ENCODE measurements at regions not wholly inside any gene's neighbourhood (a gene's known extent, or its start where the extent isn't known, plus 50 kb on each side); places are given as distances from the start of the nearest gene placed in this dataset.

- no peaks in the 10 kb centered on the region for H3K9me3 ChIP-seq (replicated peaks; ENCODE audit: control insufficient read depth, insufficient read depth, low read length)
- intact Hi-C loops (cut with micrococcal nuclease), result no loop called here
- no peak overlapping the region for H3K9ac ChIP-seq (replicated peaks; ENCODE audit: extremely low read depth, insufficient read depth, low read length)
- H3K9me1 ChIP-seq (replicated peaks; ENCODE audit: control insufficient read depth, extremely low read depth, insufficient read depth, low read length), result no peaks in the 10 kb centered on the region
- no peak overlapping the region for H3K27ac ChIP-seq (ENCODE audit: insufficient read depth, low read depth, low read length)
- H3K4me1 ChIP-seq (ENCODE audit: control insufficient read depth, extremely low read depth, insufficient read depth, low read length), result no peaks in the 10 kb centered on the region
- H3K27me3 ChIP-seq (ENCODE audit: control insufficient read depth in 2 of 2, insufficient read depth in 2 of 2, low read length in 2 of 2), result no peaks in the 10 kb centered on the region
- no peaks in the 10 kb centered on the region for H3K79me2 ChIP-seq (ENCODE audit: control insufficient read depth, insufficient read depth, low read length)
- no peak for DNase-seq (ENCODE audit: low read depth, low spot score)
- POLR2A ChIA-PET, result no interaction called here
- CTCF ChIA-PET, result interaction anchor here (1.1 kb wide), 1 partner anchor 28 kb away, joined by 4 read pairs; no protein-coding TSS in a partner anchor
- dilution Hi-C loops (cut with MboI; ENCODE audit: extremely low pct_ligation_motif_present, low sequenced_read_pairs), result no loop called here
- no peaks in the 10 kb centered on the region for H4K20me1 ChIP-seq (replicated peaks; ENCODE audit: control insufficient read depth, extremely low read depth, insufficient read depth, low read length)
- BruUV-seq (replicated peaks), result no TSS peak
- no peak overlapping the region for H3K4me2 ChIP-seq (ENCODE audit: insufficient read depth, low read length)
- no peak for TF ChIP-seq MYC (IDR thresholded peaks at IDR 0.05; ENCODE audit: low read depth, low read length)
- no peak for TF ChIP-seq POLR2A (IDR thresholded peaks at IDR 0.05; ENCODE audit: low read depth, low read length)
- TF ChIP-seq JUN (IDR thresholded peaks at IDR 0.05; ENCODE audit: borderline replicate concordance, insufficient read depth, insufficient read length, low read depth), result no peak
- no peak for TF ChIP-seq CTCF (IDR thresholded peaks at IDR 0.05; ENCODE audit: extremely low read depth in 1 of 2, insufficient read depth in 1 of 2, low read depth in 1 of 2, low read length in 2 of 2)
- no peak overlapping the region for H3K4me3 ChIP-seq (replicated peaks in 1 of 3; ENCODE audit: insufficient read depth in 1 of 3, low read depth in 1 of 3, low read length in 3 of 3)
- no peaks in the 10 kb centered on the region for H3K36me3 ChIP-seq (ENCODE audit: control insufficient read depth in 2 of 2, extremely low read depth in 1 of 2, insufficient read depth in 2 of 2, low read length in 2 of 2)
- no peak overlapping the region for H2AFZ ChIP-seq (ENCODE audit: low read depth, low read length)
- no peak for FAIRE-seq
These were observed 309.5 kb upstream of the NPVF start for GRCh38 chr7:25537662-25538375.

- no TSS peak for BruUV-seq (replicated peaks)
- Histone ChIP-seq H3K79me2 (ENCODE audit: control insufficient read depth, insufficient read depth, low read length) (no peaks in the 10 kb centered on the region), H3K9me1 (replicated peaks; ENCODE audit: control insufficient read depth, extremely low read depth, insufficient read depth, low read length) (no peaks in the 10 kb centered on the region), H3K4me2 (ENCODE audit: insufficient read depth, low read length) (no peak overlapping the region), H3K36me3 (ENCODE audit: control insufficient read depth in 2 of 2, extremely low read depth in 1 of 2, insufficient read depth in 2 of 2, low read length in 2 of 2) (no peaks in the 10 kb centered on the region), H3K27ac (ENCODE audit: insufficient read depth, low read depth, low read length) (no peak overlapping the region), H2AFZ (ENCODE audit: low read depth, low read length) (no peak overlapping the region), H3K9ac (replicated peaks; ENCODE audit: extremely low read depth, insufficient read depth, low read length) (no peak overlapping the region), H3K9me3 (replicated peaks; ENCODE audit: control insufficient read depth, insufficient read depth, low read length) (no peaks in the 10 kb centered on the region), H3K27me3 (ENCODE audit: control insufficient read depth in 2 of 2, insufficient read depth in 2 of 2, low read length in 2 of 2) (no peaks in the 10 kb centered on the region), H3K4me3 (replicated peaks in 1 of 3; ENCODE audit: insufficient read depth in 1 of 3, low read depth in 1 of 3, low read length in 3 of 3) (no peak overlapping the region), H3K4me1 (ENCODE audit: control insufficient read depth, extremely low read depth, insufficient read depth, low read length) (no peaks in the 10 kb centered on the region), H4K20me1 (replicated peaks; ENCODE audit: control insufficient read depth, extremely low read depth, insufficient read depth, low read length) (no peaks in the 10 kb centered on the region)
- CTCF ChIA-PET, result interaction anchor here (0.7 to 1.3 kb wide), 2 partner anchors 24 to 28 kb away, joined by 3 read pairs; no protein-coding TSS in a partner anchor
- dilution Hi-C loops (cut with MboI; ENCODE audit: extremely low pct_ligation_motif_present, low sequenced_read_pairs) (no loop called here), intact Hi-C loops (cut with micrococcal nuclease) (no loop called here)
- no peak for DNase-seq (ENCODE audit: low read depth, low spot score)
- TF ChIP-seq POLR2A (IDR thresholded peaks at IDR 0.05; ENCODE audit: low read depth, low read length) (no peak), POLR2AphosphoS5 (IDR thresholded peaks at IDR 0.05; ENCODE audit: insufficient read depth, low read depth, low read length) (no peak), EZH2 (IDR thresholded peaks at IDR 0.05; ENCODE audit: borderline replicate concordance, low read depth, low read length, severe bottlenecking) (no peak), JUN (IDR thresholded peaks at IDR 0.05; ENCODE audit: borderline replicate concordance, insufficient read depth, insufficient read length, low read depth) (no peak), GATA2 (IDR thresholded peaks at IDR 0.05; ENCODE audit: insufficient read depth, insufficient read length, low read depth, low read length) (no peak), FOS (IDR thresholded peaks at IDR 0.05; ENCODE audit: borderline replicate concordance, insufficient read depth, low read length) (no peak), CTCF (IDR thresholded peaks at IDR 0.05; ENCODE audit: extremely low read depth in 1 of 2, insufficient read depth in 1 of 2, low read depth in 1 of 2, low read length in 2 of 2) (no peak), MAX (IDR thresholded peaks at IDR 0.05; ENCODE audit: insufficient read depth, insufficient read length) (no peak), MYC (IDR thresholded peaks at IDR 0.05; ENCODE audit: low read depth, low read length) (no peak)
- POLR2A ChIA-PET, result no interaction called here
- no peak for FAIRE-seq
These were observed 313.0 kb upstream of the NPVF start for GRCh38 chr7:25541094-25541821.
